ENCODE measurements at regions not wholly inside any gene's neighbourhood (a gene's known extent, or its start where the extent isn't known, plus 50 kb on each side); places are given as distances from the start of the nearest gene placed in this dataset.
A peak's percentile ranks its signal among the peaks of the same experiment; 100 is the strongest.
"Not testable (repeated sequence)": the region's sequence is repeated elsewhere in the genome, so short reads cannot be mapped to it uniquely, and the experiment has no call there.

GRCh38 chr15:66965201-66965900, 100.1 kb upstream of the SMAD3 start:
- Histone ChIP-seq H3K27ac (no peak overlapping the region), H3K27me3 (replicated peaks) (no peaks in the 10 kb centered on the region), H3K36me3 (no peaks in the 10 kb centered on the region), H3K9me3 (replicated peaks) (no peaks in the 10 kb centered on the region), H3K4me3 (no peak overlapping the region), H3K4me1 (replicated peaks) (no peaks in the 10 kb centered on the region)
- no peak for DNase-seq (ENCODE audit: low read depth in 1 of 2, low spot score in 2 of 2)

GRCh38 chr15:66966256-66966655, 99.1 kb upstream of the SMAD3 start:
- no peak overlapping the region for H3K27ac ChIP-seq
- no peaks in the 10 kb centered on the region for H3K4me1 ChIP-seq (replicated peaks)
- H3K36me3 ChIP-seq: no peaks in the 10 kb centered on the region
- no peaks in the 10 kb centered on the region for H3K27me3 ChIP-seq (replicated peaks)
- H3K4me3 ChIP-seq: no peak overlapping the region
- H3K9me3 ChIP-seq (replicated peaks): no peaks in the 10 kb centered on the region
- DNase-seq (ENCODE audit: low read depth in 1 of 2, low spot score in 2 of 2): no peak

- Histone ChIP-seq H3K4me1 (replicated peaks) (no peaks in the 10 kb centered on the region), H3K27ac (no peak overlapping the region), H3K27me3 (replicated peaks) (no peaks in the 10 kb centered on the region), H3K4me3 (no peak overlapping the region), H3K9me3 (replicated peaks) (no peaks in the 10 kb centered on the region), H3K36me3 (no peaks in the 10 kb centered on the region)
- DNase-seq (ENCODE audit: low read depth in 1 of 2, low spot score in 2 of 2): no peak
Observed at GRCh38 chr15:66968806-66969596, 96.4 kb upstream of the SMAD3 start.

- not testable (repeated sequence) for H3K4me3 ChIP-seq; H3K36me3 ChIP-seq; H3K9me3 ChIP-seq (replicated peaks); H3K4me1 ChIP-seq (replicated peaks); H3K27ac ChIP-seq; DNase-seq (ENCODE audit: low read depth in 1 of 2, low spot score in 2 of 2); H3K27me3 ChIP-seq (replicated peaks)
Observed at GRCh38 chr15:66974131-66974530, 91.3 kb upstream of the SMAD3 start.

GRCh38 chr15:66976106-66976640, 89.2 kb upstream of the SMAD3 start:
- H3K36me3 ChIP-seq; H3K9me3 ChIP-seq (replicated peaks); H3K4me3 ChIP-seq; DNase-seq (ENCODE audit: low read depth in 1 of 2, low spot score in 2 of 2); H3K27ac ChIP-seq; H3K27me3 ChIP-seq (replicated peaks): not testable (repeated sequence)
- peaks cover 12% of the 10 kb centered on the region for H3K4me1 ChIP-seq (replicated peaks)

GRCh38 chr15:66980326-66980725, 85.1 kb upstream of the SMAD3 start:
- not testable (repeated sequence) for H3K9me3 ChIP-seq (replicated peaks); H3K27ac ChIP-seq; H3K4me3 ChIP-seq; H3K27me3 ChIP-seq (replicated peaks); H3K36me3 ChIP-seq
- peak in 1 of 2 experiments; percentile 56 for DNase-seq (ENCODE audit: low read depth in 1 of 2, low spot score in 2 of 2)
- H3K4me1 ChIP-seq (replicated peaks): peaks cover 12% of the 10 kb centered on the region

GRCh38 chr15:66981771-66982170, 83.6 kb upstream of the SMAD3 start:
- no peak for DNase-seq (ENCODE audit: low read depth in 1 of 2, low spot score in 2 of 2)
- no peak overlapping the region for H3K27ac ChIP-seq
- H3K27me3 ChIP-seq (replicated peaks): no peaks in the 10 kb centered on the region
- H3K9me3 ChIP-seq (replicated peaks): peaks cover 7% of the 10 kb centered on the region; the same call in 1 of the 2 replicates
- H3K36me3 ChIP-seq: no peaks in the 10 kb centered on the region
- H3K4me1 ChIP-seq (replicated peaks): peaks cover 12% of the 10 kb centered on the region
- H3K4me3 ChIP-seq: no peak overlapping the region

GRCh38 chr15:66982250-66982649, 83.2 kb upstream of the SMAD3 start:
- H3K36me3 ChIP-seq: no peaks in the 10 kb centered on the region
- H3K9me3 ChIP-seq (replicated peaks): peaks cover 7% of the 10 kb centered on the region; the same call in 1 of the 2 replicates
- no peak overlapping the region for H3K27ac ChIP-seq
- DNase-seq (ENCODE audit: low read depth in 1 of 2, low spot score in 2 of 2): no peak
- no peaks in the 10 kb centered on the region for H3K27me3 ChIP-seq (replicated peaks)
- peaks cover 12% of the 10 kb centered on the region for H3K4me1 ChIP-seq (replicated peaks)
- no peak overlapping the region for H3K4me3 ChIP-seq

- Histone ChIP-seq H3K4me3 (no peak overlapping the region), H3K4me1 (replicated peaks) (peaks cover 12% of the 10 kb centered on the region), H3K27me3 (replicated peaks) (no peaks in the 10 kb centered on the region), H3K36me3 (no peaks in the 10 kb centered on the region), H3K27ac (no peak overlapping the region), H3K9me3 (replicated peaks) (peaks cover 7% of the 10 kb centered on the region; the same call in 1 of the 2 replicates)
- no peak for DNase-seq (ENCODE audit: low read depth in 1 of 2, low spot score in 2 of 2)
Observed at GRCh38 chr15:66982816-66983215, 82.6 kb upstream of the SMAD3 start.

- no peaks in the 10 kb centered on the region for H3K27me3 ChIP-seq (replicated peaks)
- H3K36me3 ChIP-seq: no peaks in the 10 kb centered on the region
- DNase-seq (ENCODE audit: low read depth in 1 of 2, low spot score in 2 of 2): no peak
- no peak overlapping the region for H3K27ac ChIP-seq
- no peak overlapping the region for H3K4me3 ChIP-seq
- peaks cover 7% of the 10 kb centered on the region; the same call in 1 of the 2 replicates for H3K9me3 ChIP-seq (replicated peaks)
- peaks cover under 1% of the 10 kb centered on the region for H3K4me1 ChIP-seq (replicated peaks)
Observed at GRCh38 chr15:66985653-66986052, 79.7 kb upstream of the SMAD3 start.

GRCh38 chr15:66986951-66987350, 78.5 kb upstream of the SMAD3 start:
- no peak for DNase-seq (ENCODE audit: low read depth in 1 of 2, low spot score in 2 of 2)
- no peaks in the 10 kb centered on the region for H3K36me3 ChIP-seq
- H3K9me3 ChIP-seq (replicated peaks): peaks cover 7% of the 10 kb centered on the region; the same call in 1 of the 2 replicates
- no peak overlapping the region for H3K4me3 ChIP-seq
- no peaks in the 10 kb centered on the region for H3K4me1 ChIP-seq (replicated peaks)
- H3K27ac ChIP-seq: no peak overlapping the region
- no peaks in the 10 kb centered on the region for H3K27me3 ChIP-seq (replicated peaks)

GRCh38 chr15:66993090-66993489, 72.3 kb upstream of the SMAD3 start:
- no peaks in the 10 kb centered on the region for H3K36me3 ChIP-seq
- H3K4me1 ChIP-seq (replicated peaks): peaks cover 23% of the 10 kb centered on the region
- no peak overlapping the region for H3K4me3 ChIP-seq
- no peak overlapping the region for H3K27ac ChIP-seq
- peaks cover 3% of the 10 kb centered on the region; the same call in 1 of the 2 replicates for H3K9me3 ChIP-seq (replicated peaks)
- no peaks in the 10 kb centered on the region for H3K27me3 ChIP-seq (replicated peaks)
- DNase-seq (ENCODE audit: low read depth in 1 of 2, low spot score in 2 of 2): no peak

- Histone ChIP-seq H3K36me3 (no peaks in the 10 kb centered on the region), H3K27ac (no peak overlapping the region), H3K4me1 (replicated peaks) (peaks cover 26% of the 10 kb centered on the region), H3K9me3 (replicated peaks) (peaks cover 3% of the 10 kb centered on the region; the same call in 1 of the 2 replicates), H3K27me3 (replicated peaks) (no peaks in the 10 kb centered on the region), H3K4me3 (no peak overlapping the region)
- no peak for DNase-seq (ENCODE audit: low read depth in 1 of 2, low spot score in 2 of 2)
Observed at GRCh38 chr15:66993874-66994696, 71.3 kb upstream of the SMAD3 start.

All from SJSA1 (cell line).